Kidney (tissue), 13 donors: ENCODE measurements at regions not wholly inside any gene's neighbourhood (a gene's known extent, or its start where the extent isn't known, plus 50 kb on each side); places are given as distances from the start of the nearest gene placed in this dataset.

Experiments
- DNase-seq, 5 donors: peaks; one replicate each; pipeline ENCODE4 v3.0.0-alpha.2; 2013 to 2020
- FAIRE-seq: peaks from 2 replicates; lab custom pipeline; 2012; peaks lifted over from hg19 to GRCh38; lab: Jason Lieb, UNC
- H3K27ac ChIP-seq, 2 donors: one replicate each; pipeline ENCODE4 v1.7.0; 2013; ENCODE audit warnings: low read depth in 2 of 2, low read length in 2 of 2, inconsistent platforms in 1 of 2
- H3K27me3 ChIP-seq: one replicate; pipeline ENCODE4 v1.7.1; 2013; ENCODE audit warnings: low read length, inconsistent platforms; ENCODE audit not compliant: control insufficient read depth, insufficient read depth
- H3K36me3 ChIP-seq, 3 donors: one replicate each; pipeline versions ENCODE4 v1.7.0 to v1.7.1; 2013; ENCODE audit warnings: low read length in 3 of 3, control low read depth in 1 of 3, inconsistent platforms in 1 of 3; ENCODE audit not compliant: insufficient read depth in 3 of 3, control insufficient read depth in 2 of 3
- H3K4me1 ChIP-seq, 3 donors: one replicate each; pipeline versions ENCODE4 v1.7.0 to v1.7.1; 2013; ENCODE audit warnings: low read length in 3 of 3, inconsistent platforms in 1 of 3, low read depth in 1 of 3; ENCODE audit not compliant: control insufficient read depth in 2 of 3, insufficient read depth in 2 of 3
- H3K4me3 ChIP-seq, 3 donors: one replicate each; pipeline versions ENCODE4 v1.7.0 to v1.8.1; 2013; ENCODE audit warnings: low read length in 3 of 3, control low read depth in 1 of 3, inconsistent platforms in 1 of 3
- H3K9ac ChIP-seq, 3 donors: one replicate each; pipeline versions ENCODE4 v1.7.0 to v1.7.1; 2013; ENCODE audit warnings: low read length in 3 of 3, control low read depth in 1 of 3, inconsistent platforms in 1 of 3
- H3K9me3 ChIP-seq, 3 donors: one replicate each; pipeline versions ENCODE4 v1.7.0 to v1.7.1; 2013; ENCODE audit warnings: low read length in 3 of 3, control low read depth in 1 of 3, inconsistent platforms in 1 of 3; ENCODE audit not compliant: control insufficient read depth in 2 of 3, insufficient read depth in 1 of 3
- intact Hi-C: fragments of 100-400 bp; cut with DNase I; formaldehyde crosslinking; loops from one replicate; pipeline ENCODE4 v1.11.1; 2022
- TF ChIP-seq, protein P1 (sequence below): IDR thresholded peaks from 3 replicates; pipeline ENCODE4 v1.5.1; 2012; ENCODE audit warnings: mild to moderate bottlenecking, moderate library complexity, borderline replicate concordance; ENCODE audit not compliant: insufficient read depth; ENCODE audit errors: extremely low read depth
- donor health status: control.
- donor health status: control.
- donor health status: control.
- donor health status: control.
- donor health status: control.
- donor health status: DM: yes; HTN: yes; CAD: no.
- donor health status: Normal renal cell carcinoma (clear cell type).

DNA sequence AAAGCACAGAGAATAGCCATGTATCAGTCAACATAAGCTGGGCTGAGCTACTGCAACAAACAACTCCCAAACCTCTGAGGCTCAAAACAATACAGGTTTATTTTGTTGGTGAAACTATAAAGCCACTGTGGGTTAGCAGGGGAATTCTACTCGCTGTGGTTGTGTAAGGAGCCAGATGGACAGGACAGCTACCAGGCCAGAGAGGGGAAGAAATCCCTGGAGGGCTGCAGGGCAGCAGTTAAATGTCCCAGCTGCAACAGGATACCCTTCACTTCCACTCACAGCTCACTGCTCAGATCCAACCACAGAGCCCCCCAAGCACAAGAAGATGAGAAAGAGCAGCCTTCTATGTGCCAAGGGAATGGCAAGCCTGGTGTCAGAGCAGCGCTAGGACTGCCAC lies 245.9 kb upstream of the RAB6C start:
- Histone ChIP-seq H3K27me3 (no peaks in the 10 kb centered on the region), H3K27ac (no peak overlapping the region), H3K9ac (no peak overlapping the region), H3K4me3 (no peak overlapping the region), H3K9me3 (peaks cover 0 to 3% (median 0%) of the 10 kb centered on the region in 3 donors), H3K36me3 (no peaks in the 10 kb centered on the region), H3K4me1 (no peaks in the 10 kb centered on the region)
- intact Hi-C loops = no loop called here
- FAIRE-seq (no peak), DNase-seq (no peak)
- TF ChIP-seq, protein P1, sequence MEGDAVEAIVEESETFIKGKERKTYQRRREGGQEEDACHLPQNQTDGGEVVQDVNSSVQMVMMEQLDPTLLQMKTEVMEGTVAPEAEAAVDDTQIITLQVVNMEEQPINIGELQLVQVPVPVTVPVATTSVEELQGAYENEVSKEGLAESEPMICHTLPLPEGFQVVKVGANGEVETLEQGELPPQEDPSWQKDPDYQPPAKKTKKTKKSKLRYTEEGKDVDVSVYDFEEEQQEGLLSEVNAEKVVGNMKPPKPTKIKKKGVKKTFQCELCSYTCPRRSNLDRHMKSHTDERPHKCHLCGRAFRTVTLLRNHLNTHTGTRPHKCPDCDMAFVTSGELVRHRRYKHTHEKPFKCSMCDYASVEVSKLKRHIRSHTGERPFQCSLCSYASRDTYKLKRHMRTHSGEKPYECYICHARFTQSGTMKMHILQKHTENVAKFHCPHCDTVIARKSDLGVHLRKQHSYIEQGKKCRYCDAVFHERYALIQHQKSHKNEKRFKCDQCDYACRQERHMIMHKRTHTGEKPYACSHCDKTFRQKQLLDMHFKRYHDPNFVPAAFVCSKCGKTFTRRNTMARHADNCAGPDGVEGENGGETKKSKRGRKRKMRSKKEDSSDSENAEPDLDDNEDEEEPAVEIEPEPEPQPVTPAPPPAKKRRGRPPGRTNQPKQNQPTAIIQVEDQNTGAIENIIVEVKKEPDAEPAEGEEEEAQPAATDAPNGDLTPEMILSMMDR = no peak

DNA sequence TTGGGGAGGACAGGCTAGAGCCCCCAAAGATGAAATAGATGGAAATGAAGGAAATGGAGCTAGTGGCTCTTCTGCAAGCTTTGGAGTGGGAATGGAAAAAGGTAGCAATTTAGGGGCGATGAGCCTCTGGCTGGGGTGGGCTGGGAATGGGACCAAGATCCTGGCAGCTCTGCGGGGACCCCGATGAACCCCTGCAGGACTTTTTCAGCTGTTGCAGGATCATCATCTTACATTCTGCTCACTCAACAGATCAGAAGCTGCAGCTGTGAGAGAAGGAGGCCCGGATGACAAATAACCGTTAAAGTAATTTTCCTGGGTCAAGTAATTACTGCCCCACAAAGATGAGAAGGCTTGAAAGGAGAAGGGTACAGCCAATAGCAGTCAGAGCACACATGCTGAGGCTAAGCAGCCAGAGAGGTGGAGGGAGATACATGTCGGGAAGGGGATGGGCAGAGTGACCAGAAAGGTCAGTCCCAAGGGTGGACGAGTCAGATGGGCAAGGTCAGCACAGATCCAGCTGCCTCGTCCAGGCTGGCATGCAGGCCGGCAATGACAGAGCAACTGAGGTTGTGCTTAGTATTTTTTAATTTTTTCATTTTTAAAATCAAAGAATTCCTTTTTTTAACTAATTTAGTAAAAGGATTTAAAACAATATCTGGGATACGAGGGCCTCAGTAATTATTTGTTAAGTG lies 245.0 kb upstream of the RAB6C start:
- intact Hi-C loops = no loop called here
- peaks cover 0 to 3% (median 0%) of the 10 kb centered on the region in 3 donors for H3K9me3 ChIP-seq
- H3K27ac ChIP-seq = no peak overlapping the region
- H3K36me3 ChIP-seq = no peaks in the 10 kb centered on the region
- FAIRE-seq (no peak), DNase-seq (no peak)
- TF ChIP-seq, protein P1 = no peak
- H3K4me1 ChIP-seq = no peaks in the 10 kb centered on the region
- H3K27me3 ChIP-seq = no peaks in the 10 kb centered on the region
- H3K4me3 ChIP-seq = no peak overlapping the region
- H3K9ac ChIP-seq = no peak overlapping the region

DNA sequence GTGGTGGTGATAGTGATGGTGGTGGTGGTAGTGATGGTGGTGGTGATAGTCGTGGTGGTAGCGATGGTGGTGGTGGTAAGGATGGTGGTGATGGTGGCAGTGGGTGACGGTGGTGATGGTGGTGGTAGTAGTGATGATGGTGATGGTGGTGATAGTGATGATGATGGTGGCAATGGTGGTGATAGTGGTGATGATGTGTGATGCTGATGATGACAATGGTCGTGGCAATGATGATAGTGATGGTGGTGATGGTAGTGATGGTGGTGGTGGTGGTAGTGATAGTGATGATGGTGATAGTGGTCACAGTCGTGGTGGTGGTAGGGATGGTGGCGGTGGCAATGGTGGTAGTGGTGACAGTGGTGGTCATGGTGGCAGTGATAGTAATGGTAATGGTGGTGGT lies 243.9 kb upstream of the RAB6C start:
- TF ChIP-seq, protein P1 = no peak
- Histone ChIP-seq H3K4me3 (no peak overlapping the region), H3K9ac (no peak overlapping the region), H3K4me1 (no peaks in the 10 kb centered on the region), H3K27me3 (no peaks in the 10 kb centered on the region), H3K27ac (no peak overlapping the region), H3K36me3 (no peaks in the 10 kb centered on the region), H3K9me3 (peaks cover 0 to 3% (median 0%) of the 10 kb centered on the region in 3 donors)
- DNase-seq (no peak), FAIRE-seq (no peak)
- intact Hi-C loops = no loop called here
